ENCODE measurements at regions not wholly inside any gene's neighbourhood (a gene's known extent, or its start where the extent isn't known, plus 50 kb on each side); places are given as distances from the start of the nearest gene placed in this dataset.

DNA sequence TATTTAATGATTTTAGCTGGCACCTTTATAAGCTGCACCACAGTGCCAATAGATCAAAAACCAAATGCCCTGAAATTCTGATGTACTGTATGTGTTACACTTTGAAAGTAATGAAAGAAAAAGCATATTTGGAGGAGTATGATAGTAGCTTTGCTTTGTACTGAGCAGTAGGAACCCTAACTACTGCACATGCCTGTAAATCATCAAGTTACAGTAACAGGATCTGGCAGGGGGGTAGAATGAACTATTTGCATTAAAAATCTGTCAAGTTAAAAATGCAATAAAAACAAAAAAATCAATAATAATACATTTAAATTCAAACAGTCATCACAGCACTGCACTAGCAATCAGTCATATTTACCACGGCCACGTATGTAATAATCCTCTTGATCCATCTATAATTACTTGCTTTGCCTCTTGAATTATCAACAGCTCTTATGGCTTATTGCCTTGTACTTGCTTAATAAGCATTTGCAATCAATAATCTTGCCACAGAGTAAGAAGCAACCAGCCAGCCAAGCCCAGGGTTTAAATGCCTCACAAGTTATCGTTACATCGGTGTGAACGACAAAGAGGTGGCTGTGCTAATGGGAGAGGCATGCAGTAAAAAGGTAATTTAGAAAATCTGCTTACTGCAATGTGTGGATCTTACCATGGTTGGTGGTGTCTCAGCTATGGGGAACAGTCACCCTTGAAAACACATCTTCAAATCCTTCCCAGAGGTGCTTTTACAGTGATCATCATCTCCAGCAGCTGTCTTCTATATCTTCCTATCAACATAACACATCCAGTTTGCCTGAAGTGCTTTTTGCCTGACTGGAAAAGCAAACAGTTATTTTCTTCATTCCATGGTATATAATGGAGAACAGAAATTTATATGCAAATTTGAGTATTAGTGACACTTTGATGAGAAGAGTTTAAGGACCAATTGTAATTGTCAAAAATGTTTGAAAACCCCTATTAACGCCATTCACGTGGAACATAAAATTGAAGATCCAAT is 1812.1 kb upstream of the ADGRL3 start:
- DNase-seq (no peak), ATAC-seq (no peak)
- POLR2A ChIA-PET (ENCODE audit: unreplicated experiment), result no interaction called here
- Histone ChIP-seq H3K4me3 (ENCODE audit: low read length) (no peak overlapping the region), H3K4me2 (ENCODE audit: low read length) (no peak overlapping the region), H3K9me3 (ENCODE audit: low read length) (peaks cover 5% of the 10 kb centered on the region; the same call in 1 of the 2 replicates), H3F3A (ENCODE audit: low read length, unreplicated experiment) (no peaks in the 10 kb centered on the region), H2AFZ (ENCODE audit: low read length) (no peak overlapping the region; the same call in 1 of the 2 replicates), H3K36me3 (ENCODE audit: low read depth, low read length) (no peaks in the 10 kb centered on the region), H4K20me1 (ENCODE audit: low read length) (no peaks in the 10 kb centered on the region), H3K27me3 (ENCODE audit: low read length) (no peaks in the 10 kb centered on the region), H3K9me2 (replicated peaks; ENCODE audit: low read length) (no peaks in the 10 kb centered on the region), H3K79me2 (ENCODE audit: low read length) (no peaks in the 10 kb centered on the region), H3K27ac (ENCODE audit: low read length) (no peak overlapping the region), H3K9ac (ENCODE audit: low read length) (no peak overlapping the region), H3K4me1 (ENCODE audit: insufficient read depth, low read length) (no peaks in the 10 kb centered on the region)
- no peak for TF ChIP-seq EZH2 (IDR thresholded peaks at IDR 0.05; ENCODE audit: low read length, unreplicated experiment)
- no peak for TF ChIP-seq EZH2phosphoT487 (IDR thresholded peaks at IDR 0.05; ENCODE audit: borderline replicate concordance, low read length)
- TF ChIP-seq, protein P1, sequence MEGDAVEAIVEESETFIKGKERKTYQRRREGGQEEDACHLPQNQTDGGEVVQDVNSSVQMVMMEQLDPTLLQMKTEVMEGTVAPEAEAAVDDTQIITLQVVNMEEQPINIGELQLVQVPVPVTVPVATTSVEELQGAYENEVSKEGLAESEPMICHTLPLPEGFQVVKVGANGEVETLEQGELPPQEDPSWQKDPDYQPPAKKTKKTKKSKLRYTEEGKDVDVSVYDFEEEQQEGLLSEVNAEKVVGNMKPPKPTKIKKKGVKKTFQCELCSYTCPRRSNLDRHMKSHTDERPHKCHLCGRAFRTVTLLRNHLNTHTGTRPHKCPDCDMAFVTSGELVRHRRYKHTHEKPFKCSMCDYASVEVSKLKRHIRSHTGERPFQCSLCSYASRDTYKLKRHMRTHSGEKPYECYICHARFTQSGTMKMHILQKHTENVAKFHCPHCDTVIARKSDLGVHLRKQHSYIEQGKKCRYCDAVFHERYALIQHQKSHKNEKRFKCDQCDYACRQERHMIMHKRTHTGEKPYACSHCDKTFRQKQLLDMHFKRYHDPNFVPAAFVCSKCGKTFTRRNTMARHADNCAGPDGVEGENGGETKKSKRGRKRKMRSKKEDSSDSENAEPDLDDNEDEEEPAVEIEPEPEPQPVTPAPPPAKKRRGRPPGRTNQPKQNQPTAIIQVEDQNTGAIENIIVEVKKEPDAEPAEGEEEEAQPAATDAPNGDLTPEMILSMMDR (conservative IDR thresholded peaks at IDR 0.05; ENCODE audit: low read depth, low read length), result no peak
- intact Hi-C loops (cut with micrococcal nuclease), result no loop called here
- CTCF ChIA-PET, result no interaction called here
- BruUV-seq (replicated peaks), result no TSS peak

DNA sequence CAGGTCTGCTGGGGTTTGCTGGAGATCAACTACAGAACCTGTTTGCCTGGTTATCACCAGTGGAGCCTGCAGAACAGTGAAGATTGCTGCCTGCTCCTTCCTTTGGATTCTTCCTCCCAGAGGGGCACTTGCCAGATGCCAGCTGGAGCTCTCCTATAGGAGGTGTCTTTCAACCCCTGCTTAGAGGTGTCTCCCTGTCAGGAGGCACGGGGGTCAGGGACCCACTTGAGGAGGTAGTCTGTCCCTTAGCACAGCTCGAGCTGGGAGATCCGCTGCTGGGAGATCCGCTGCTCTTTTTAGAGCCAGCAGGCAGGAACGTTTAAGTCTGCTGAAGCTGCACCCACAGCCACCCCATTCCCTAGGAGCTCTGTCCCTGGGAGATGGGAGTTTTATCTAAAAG is 1806.3 kb upstream of the ADGRL3 start:
- no peak overlapping the region for H3K4me2 ChIP-seq (ENCODE audit: low read length)
- H3K9me3 ChIP-seq (ENCODE audit: low read length), result peaks cover 11% of the 10 kb centered on the region; the same call in 1 of the 2 replicates
- no peaks in the 10 kb centered on the region for H3F3A ChIP-seq (ENCODE audit: low read length, unreplicated experiment)
- no peak overlapping the region for H3K27ac ChIP-seq (ENCODE audit: low read length)
- DNase-seq (no peak), ATAC-seq (no peak)
- no peaks in the 10 kb centered on the region for H3K27me3 ChIP-seq (ENCODE audit: low read length)
- ChIA-PET CTCF (no interaction called here), POLR2A (ENCODE audit: unreplicated experiment) (no interaction called here)
- H3K4me3 ChIP-seq (ENCODE audit: low read length), result no peak overlapping the region
- H3K9ac ChIP-seq (ENCODE audit: low read length), result no peak overlapping the region
- no peaks in the 10 kb centered on the region for H3K36me3 ChIP-seq (ENCODE audit: low read depth, low read length)
- TF ChIP-seq EZH2 (IDR thresholded peaks at IDR 0.05; ENCODE audit: low read length, unreplicated experiment), result no peak
- intact Hi-C loops (cut with micrococcal nuclease), result no loop called here
- H3K4me1 ChIP-seq (ENCODE audit: insufficient read depth, low read length), result no peaks in the 10 kb centered on the region
- H4K20me1 ChIP-seq (ENCODE audit: low read length), result no peaks in the 10 kb centered on the region
- H2AFZ ChIP-seq (ENCODE audit: low read length), result no peak overlapping the region
- H3K9me2 ChIP-seq (replicated peaks; ENCODE audit: low read length), result no peaks in the 10 kb centered on the region
- H3K79me2 ChIP-seq (ENCODE audit: low read length), result no peaks in the 10 kb centered on the region
- no TSS peak for BruUV-seq (replicated peaks)

DNA sequence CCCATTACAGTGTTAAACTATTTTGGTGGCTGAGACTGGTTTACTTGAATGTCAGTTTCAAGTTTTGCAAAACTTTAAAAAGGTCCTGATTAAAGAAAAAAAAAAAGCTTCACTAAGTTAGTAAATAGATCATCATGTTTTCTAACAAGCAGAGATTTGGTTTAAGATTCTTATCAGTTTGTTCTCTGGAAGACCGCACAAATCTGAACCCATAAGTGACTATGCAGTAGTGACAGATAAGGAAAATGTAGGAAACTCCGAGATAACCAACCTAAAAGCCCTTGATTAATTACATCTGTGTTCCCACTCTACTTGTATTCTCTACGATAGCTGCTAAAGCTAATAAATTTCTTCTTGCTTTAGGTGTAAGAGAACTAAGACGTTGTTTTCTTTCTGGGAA is 1799.8 kb upstream of the ADGRL3 start:
- Histone ChIP-seq H3K79me2 (ENCODE audit: low read length) (no peaks in the 10 kb centered on the region), H3K36me3 (ENCODE audit: low read depth, low read length) (no peaks in the 10 kb centered on the region), H3K27ac (ENCODE audit: low read length) (no peak overlapping the region), H3K9me2 (replicated peaks; ENCODE audit: low read length) (no peaks in the 10 kb centered on the region), H3F3A (ENCODE audit: low read length, unreplicated experiment) (no peaks in the 10 kb centered on the region), H2AFZ (ENCODE audit: low read length) (no peak overlapping the region), H3K4me2 (ENCODE audit: low read length) (no peak overlapping the region), H3K9me3 (ENCODE audit: low read length) (no peaks in the 10 kb centered on the region), H3K4me1 (ENCODE audit: insufficient read depth, low read length) (no peaks in the 10 kb centered on the region), H3K4me3 (ENCODE audit: low read length) (no peak overlapping the region), H3K9ac (ENCODE audit: low read length) (no peak overlapping the region), H4K20me1 (ENCODE audit: low read length) (no peaks in the 10 kb centered on the region), H3K27me3 (ENCODE audit: low read length) (no peaks in the 10 kb centered on the region)
- ChIA-PET POLR2A (ENCODE audit: unreplicated experiment) (no interaction called here), CTCF (no interaction called here)
- TF ChIP-seq EZH2 (IDR thresholded peaks at IDR 0.05; ENCODE audit: low read length, unreplicated experiment) (no peak), EZH2phosphoT487 (IDR thresholded peaks at IDR 0.05; ENCODE audit: borderline replicate concordance, low read length) (no peak)
- TF ChIP-seq, protein P1 (conservative IDR thresholded peaks at IDR 0.05; ENCODE audit: low read depth, low read length), result no peak
- ATAC-seq, result no peak
- BruUV-seq (replicated peaks), result no TSS peak
- no peak for DNase-seq
- intact Hi-C loops (cut with micrococcal nuclease), result no loop called here

Data from PC-3 (cell line).